ENCODE measurements at regions not wholly inside any gene's neighbourhood (a gene's known extent, or its start where the extent isn't known, plus 50 kb on each side); places are given as distances from the start of the nearest gene placed in this dataset.

DNA sequence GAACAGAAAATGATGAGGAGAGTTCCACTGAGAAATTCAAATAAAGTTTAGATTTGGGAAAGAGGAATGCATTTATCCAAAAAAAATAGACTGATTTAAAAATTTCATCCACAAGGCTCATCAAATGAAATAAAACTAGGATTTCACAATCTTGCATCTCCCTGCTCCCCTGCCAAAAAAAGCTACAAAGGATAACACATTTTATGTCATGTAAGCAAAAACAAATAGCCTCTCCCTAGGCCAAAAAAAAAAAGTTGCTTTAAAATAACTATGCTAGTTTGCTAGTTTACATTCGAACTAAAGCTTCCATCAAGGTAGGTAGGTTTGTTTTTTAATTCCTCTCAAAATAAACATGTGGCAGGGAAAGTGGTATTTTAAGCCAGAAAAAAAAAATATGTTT is 465.5 kb upstream of the ID2 start:
- TF ChIP-seq EP300 (IDR thresholded peaks at IDR 0.05): no peak
- TF ChIP-seq CTCF (IDR thresholded peaks at IDR 0.05): no peak
- TF ChIP-seq POLR2AphosphoS5 (IDR thresholded peaks at IDR 0.05): no peak
- no peak for TF ChIP-seq POLR2A (IDR thresholded peaks at IDR 0.05)
